ENCODE measurements at regions not wholly inside any gene's neighbourhood (a gene's known extent, or its start where the extent isn't known, plus 50 kb on each side); places are given as distances from the start of the nearest gene placed in this dataset.

GRCh38 chr1:186557147-186557777 lies 96.3 kb upstream of the PDC start:
- H3K36me3 ChIP-seq (ENCODE audit: control insufficient read depth, insufficient read depth, low read length) = no peaks in the 10 kb centered on the region
- Mint-ChIP-seq H3K27me3 (ENCODE audit: insufficient read depth, unreplicated experiment) (no peaks in the 10 kb centered on the region), H3K36me3 (ENCODE audit: insufficient read depth, unreplicated experiment) (no peaks in the 10 kb centered on the region), H3K4me1 (ENCODE audit: low read depth, unreplicated experiment) (no peaks in the 10 kb centered on the region), H3K27ac (ENCODE audit: unreplicated experiment) (no peak overlapping the region), H3K4me3 (ENCODE audit: unreplicated experiment) (no peak overlapping the region), H3K9me3 (ENCODE audit: unreplicated experiment) (peaks cover 4% of the 10 kb centered on the region)
- no peaks in the 10 kb centered on the region for H3K27me3 ChIP-seq (replicated peaks; ENCODE audit: control insufficient read depth, insufficient read depth, low read length)
- no peak for TF ChIP-seq CTCF (IDR thresholded peaks at IDR 0.05; ENCODE audit: insufficient read depth in 1 of 2, low read depth in 1 of 2, low read length in 1 of 2, severe bottlenecking in 1 of 2, unreplicated experiment in 1 of 2)
- POLR2A ChIA-PET = no interaction called here
- no peaks in the 10 kb centered on the region for H3K4me1 ChIP-seq
- CTCF ChIA-PET = no interaction called here
- DNase-seq = no peak
- intact Hi-C loops (cut with micrococcal nuclease; ENCODE audit: unreplicated experiment) = no loop called here
- BruUV-seq (replicated peaks) = no TSS peak
- H3K4me3 ChIP-seq (ENCODE audit: low read depth, low read length) = no peak overlapping the region
- H3K9me3 ChIP-seq = no peaks in the 10 kb centered on the region; the same call in 1 of the 2 replicates

GRCh38 chr1:186550832-186551231 lies 89.9 kb upstream of the PDC start:
- Histone ChIP-seq H3K36me3 (ENCODE audit: control insufficient read depth, insufficient read depth, low read length) (no peaks in the 10 kb centered on the region), H3K27me3 (replicated peaks; ENCODE audit: control insufficient read depth, insufficient read depth, low read length) (no peaks in the 10 kb centered on the region), H3K9me3 (no peaks in the 10 kb centered on the region; the same call in 1 of the 2 replicates), H3K4me3 (ENCODE audit: low read depth, low read length) (no peak overlapping the region), H3K4me1 (no peaks in the 10 kb centered on the region)
- Mint-ChIP-seq H3K36me3 (ENCODE audit: insufficient read depth, unreplicated experiment) (no peaks in the 10 kb centered on the region), H3K4me1 (ENCODE audit: low read depth, unreplicated experiment) (no peaks in the 10 kb centered on the region), H3K4me3 (ENCODE audit: unreplicated experiment) (no peak overlapping the region), H3K9me3 (ENCODE audit: unreplicated experiment) (peaks cover 51% of the 10 kb centered on the region), H3K27ac (ENCODE audit: unreplicated experiment) (no peak overlapping the region), H3K27me3 (ENCODE audit: insufficient read depth, unreplicated experiment) (no peaks in the 10 kb centered on the region)
- ChIA-PET CTCF (no interaction called here), POLR2A (no interaction called here)
- no peak for DNase-seq
- no peak for TF ChIP-seq CTCF (IDR thresholded peaks at IDR 0.05; ENCODE audit: insufficient read depth in 1 of 2, low read depth in 1 of 2, low read length in 1 of 2, severe bottlenecking in 1 of 2, unreplicated experiment in 1 of 2)
- intact Hi-C loops (cut with micrococcal nuclease; ENCODE audit: unreplicated experiment) = no loop called here
- BruUV-seq (replicated peaks) = no TSS peak

GRCh38 chr1:186541003-186541402 lies 80.1 kb upstream of the PDC start:
- intact Hi-C loops (cut with micrococcal nuclease; ENCODE audit: unreplicated experiment) = no loop called here
- CTCF ChIA-PET = no interaction called here
- no peak overlapping the region for H3K4me3 Mint-ChIP-seq (ENCODE audit: unreplicated experiment)

More at GRCh38 chr1:186541003-186541402, 80.1 kb upstream of the PDC start:
- H3K9me3 Mint-ChIP-seq (ENCODE audit: unreplicated experiment) = peaks cover 33% of the 10 kb centered on the region
- H3K36me3 Mint-ChIP-seq (ENCODE audit: insufficient read depth, unreplicated experiment) = no peaks in the 10 kb centered on the region
- POLR2A ChIA-PET = no interaction called here
- TF ChIP-seq CTCF (IDR thresholded peaks at IDR 0.05; ENCODE audit: insufficient read depth in 1 of 2, low read depth in 1 of 2, low read length in 1 of 2, severe bottlenecking in 1 of 2, unreplicated experiment in 1 of 2) = no peak
- no peak for DNase-seq
- Histone ChIP-seq H3K4me3 (ENCODE audit: low read depth, low read length) (no peak overlapping the region), H3K9me3 (peaks cover 9% of the 10 kb centered on the region; the same call in 1 of the 2 replicates), H3K4me1 (no peaks in the 10 kb centered on the region), H3K27me3 (replicated peaks; ENCODE audit: control insufficient read depth, insufficient read depth, low read length) (no peaks in the 10 kb centered on the region), H3K36me3 (ENCODE audit: control insufficient read depth, insufficient read depth, low read length) (no peaks in the 10 kb centered on the region)
- no TSS peak for BruUV-seq (replicated peaks)
- H3K27ac Mint-ChIP-seq (ENCODE audit: unreplicated experiment) = no peak overlapping the region
- H3K4me1 Mint-ChIP-seq (ENCODE audit: low read depth, unreplicated experiment) = no peaks in the 10 kb centered on the region
- no peaks in the 10 kb centered on the region for H3K27me3 Mint-ChIP-seq (ENCODE audit: insufficient read depth, unreplicated experiment)

Data from Caco-2 (cell line).